PC-9 (cell line): ENCODE measurements at regions not wholly inside any gene's neighbourhood (a gene's known extent, or its start where the extent isn't known, plus 50 kb on each side); places are given as distances from the start of the nearest gene placed in this dataset.

Source experiments
- BruUV-seq: library from RNA; stranded (reverse); fragments of 400-500 nt; replicated peaks from 2 replicates; lab custom pipeline; 2021; lab: Mats Ljungman, UMichigan
- CTCF ChIA-PET: fragments of 300-600 bp; sonication (Branson Sonifier 250); formaldehyde crosslinking; loops from one replicate; lab custom pipeline; 2022; ENCODE audit warnings: antibody characterized with exemption; lab: Charles Lee
- POLR2A ChIA-PET: fragments of 300-600 bp; sonication (Branson Sonifier 250); formaldehyde crosslinking; loops from one replicate; lab custom pipeline; 2022; ENCODE audit warnings: antibody characterized with exemption; ENCODE audit not compliant: unreplicated experiment; lab: Charles Lee
- DNase-seq, 2 experiments: peaks; one replicate each; pipeline versions ENCODE4 v3.0.0 to v3.0.0-alpha.2; 2015 to 2022; ENCODE audit warnings: mixed read lengths in 1 of 2
- H2AFZ ChIP-seq: fragments of 200-600 bp; sonication (generic); 2 replicates; pipeline ENCODE4 v1.8.1; 2017; ENCODE audit warnings: antibody characterized with exemption
- H3F3A ChIP-seq: fragments of 200-600 bp; sonication (generic); 2 replicates; pipeline ENCODE4 v1.8.1; 2017; ENCODE audit warnings: antibody characterized with exemption, mild to moderate bottlenecking, low read depth; ENCODE audit not compliant: insufficient read depth
- H3K27ac ChIP-seq: fragments of 200-600 bp; sonication (generic); 2 replicates; pipeline ENCODE4 v1.6.1; 2016; ENCODE audit warnings: mixed run types
- H3K27me3 ChIP-seq: fragments of 200-600 bp; sonication (generic); 2 replicates; pipeline ENCODE4 v1.6.1; 2016; ENCODE audit warnings: low read depth, mixed run types; ENCODE audit not compliant: insufficient read depth
- H3K36me3 ChIP-seq: fragments of 200-600 bp; sonication (generic); 2 replicates; pipeline ENCODE4 v1.6.1; 2016; ENCODE audit warnings: low read depth, mixed run types
- H3K4me1 ChIP-seq: fragments of 200-600 bp; sonication (generic); replicated peaks from 2 replicates; pipeline ENCODE4 v1.6.1; 2016; ENCODE audit warnings: mixed run types; ENCODE audit not compliant: insufficient read depth
- H3K4me2 ChIP-seq: fragments of 200-600 bp; sonication (generic); 2 replicates; pipeline ENCODE4 v1.6.1; 2017; ENCODE audit warnings: mixed run types
- H3K4me3 ChIP-seq: fragments of 200-600 bp; sonication (generic); 2 replicates; pipeline ENCODE4 v1.6.1; 2016; ENCODE audit warnings: mixed run types
- H3K79me2 ChIP-seq: fragments of 200-600 bp; sonication (generic); 2 replicates; pipeline ENCODE4 v1.6.1; 2017; ENCODE audit warnings: low read depth, mixed run types
- H3K9me2 ChIP-seq: fragments of 200-600 bp; sonication (generic); 2 replicates; pipeline ENCODE4 v1.8.1; 2017; ENCODE audit warnings: mild to moderate bottlenecking; ENCODE audit not compliant: insufficient read depth
- H3K9me3 ChIP-seq: fragments of 200-600 bp; sonication (generic); 2 replicates; pipeline ENCODE4 v1.8.1; 2016; ENCODE audit warnings: low read depth; ENCODE audit not compliant: insufficient read depth
- H4K20me1 ChIP-seq: fragments of 200-600 bp; sonication (generic); 2 replicates; pipeline ENCODE4 v1.8.1; 2017; ENCODE audit not compliant: insufficient read depth
- CTCF ChIP-seq: fragments of 200-600 bp; sonication (generic); conservative IDR thresholded peaks from 2 replicates; pipeline ENCODE4 v1.6.1; 2017; ENCODE audit warnings: mixed run types, antibody characterized with exemption, mild to moderate bottlenecking, moderate library complexity
- EZH2 ChIP-seq: fragments of 200-600 bp; sonication (generic); IDR thresholded peaks from 2 replicates; pipeline ENCODE4 v1.8.0; 2017; ENCODE audit warnings: antibody characterized with exemption, low read depth
- intact Hi-C: fragments of 100-400 bp; cut with micrococcal nuclease; formaldehyde crosslinking; loops from one replicate; pipeline ENCODE4 v1.10.0; 2022; ENCODE audit not compliant: unreplicated experiment

GRCh38 chr1:4271338-4271998, 371.4 kb upstream of the C1orf174 start:
- no peaks in the 10 kb centered on the region for H4K20me1 ChIP-seq
- no TSS peak for BruUV-seq
- CTCF ChIA-PET: no interaction called here
- no peaks in the 10 kb centered on the region for H3F3A ChIP-seq
- intact Hi-C loops: no loop called here
- H3K4me3 ChIP-seq: no peak overlapping the region
- no peaks in the 10 kb centered on the region for H3K4me1 ChIP-seq
- TF ChIP-seq EZH2 (no peak), CTCF (no peak)
- no peak overlapping the region for H2AFZ ChIP-seq
- no peaks in the 10 kb centered on the region for H3K9me3 ChIP-seq
- no peak for DNase-seq
- H3K27ac ChIP-seq: no peak overlapping the region
- no peak overlapping the region for H3K4me2 ChIP-seq
- POLR2A ChIA-PET: no interaction called here
- H3K9me2 ChIP-seq: no peaks in the 10 kb centered on the region
- no peaks in the 10 kb centered on the region for H3K79me2 ChIP-seq
- H3K27me3 ChIP-seq: peaks cover 31% of the 10 kb centered on the region
- H3K36me3 ChIP-seq: no peaks in the 10 kb centered on the region

DNA sequence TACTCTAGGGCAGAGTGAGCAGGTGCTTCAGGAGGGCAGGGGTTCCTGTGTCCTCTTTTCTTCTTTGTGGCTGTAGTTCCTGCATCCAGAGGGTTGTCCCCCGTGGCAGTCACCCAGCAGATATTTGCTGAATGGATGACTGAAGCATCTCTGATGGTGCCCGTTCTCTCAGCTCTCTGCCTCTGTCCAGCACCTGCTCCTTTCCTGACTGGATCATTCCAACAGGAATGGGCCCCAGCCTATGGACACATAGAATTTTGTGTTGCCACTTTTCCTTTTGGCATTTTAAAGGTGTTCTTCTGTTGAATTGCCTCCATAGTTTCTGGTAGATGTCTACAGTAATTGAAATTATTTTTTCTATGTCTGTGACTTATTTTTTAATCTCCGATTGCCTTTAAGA, 372.5 kb upstream of the C1orf174 start:
- H3K79me2 ChIP-seq: no peaks in the 10 kb centered on the region
- H3K9me2 ChIP-seq: no peaks in the 10 kb centered on the region
- H3K9me3 ChIP-seq: no peaks in the 10 kb centered on the region
- intact Hi-C loops: no loop called here
- H3K27me3 ChIP-seq: peaks cover 31% of the 10 kb centered on the region
- H4K20me1 ChIP-seq: no peaks in the 10 kb centered on the region
- H3F3A ChIP-seq: no peaks in the 10 kb centered on the region
- BruUV-seq: no TSS peak
- no peaks in the 10 kb centered on the region for H3K4me1 ChIP-seq
- no peak overlapping the region for H3K4me2 ChIP-seq
- TF ChIP-seq CTCF: no peak
- no peak for TF ChIP-seq EZH2
- ChIA-PET POLR2A (no interaction called here), CTCF (no interaction called here)
- no peak overlapping the region for H2AFZ ChIP-seq
- DNase-seq: no peak
- no peak overlapping the region for H3K27ac ChIP-seq
- no peaks in the 10 kb centered on the region for H3K36me3 ChIP-seq
- no peak overlapping the region for H3K4me3 ChIP-seq

GRCh38 chr1:4273243-4273642, 373.2 kb upstream of the C1orf174 start:
- Histone ChIP-seq H3K4me2 (no peak overlapping the region), H2AFZ (no peak overlapping the region), H3K79me2 (no peaks in the 10 kb centered on the region), H3K4me1 (no peaks in the 10 kb centered on the region), H3F3A (no peaks in the 10 kb centered on the region), H3K9me2 (no peaks in the 10 kb centered on the region), H3K4me3 (no peak overlapping the region), H4K20me1 (no peaks in the 10 kb centered on the region), H3K36me3 (no peaks in the 10 kb centered on the region), H3K27me3 (peaks cover 31% of the 10 kb centered on the region), H3K9me3 (no peaks in the 10 kb centered on the region), H3K27ac (no peak overlapping the region)
- TF ChIP-seq EZH2 (no peak), CTCF (no peak)
- DNase-seq: no peak
- ChIA-PET CTCF (no interaction called here), POLR2A (no interaction called here)
- BruUV-seq: no TSS peak
- intact Hi-C loops: no loop called here
